ENCODE measurements at regions not wholly inside any gene's neighbourhood (a gene's known extent, or its start where the extent isn't known, plus 50 kb on each side); places are given as distances from the start of the nearest gene placed in this dataset.

DNA sequence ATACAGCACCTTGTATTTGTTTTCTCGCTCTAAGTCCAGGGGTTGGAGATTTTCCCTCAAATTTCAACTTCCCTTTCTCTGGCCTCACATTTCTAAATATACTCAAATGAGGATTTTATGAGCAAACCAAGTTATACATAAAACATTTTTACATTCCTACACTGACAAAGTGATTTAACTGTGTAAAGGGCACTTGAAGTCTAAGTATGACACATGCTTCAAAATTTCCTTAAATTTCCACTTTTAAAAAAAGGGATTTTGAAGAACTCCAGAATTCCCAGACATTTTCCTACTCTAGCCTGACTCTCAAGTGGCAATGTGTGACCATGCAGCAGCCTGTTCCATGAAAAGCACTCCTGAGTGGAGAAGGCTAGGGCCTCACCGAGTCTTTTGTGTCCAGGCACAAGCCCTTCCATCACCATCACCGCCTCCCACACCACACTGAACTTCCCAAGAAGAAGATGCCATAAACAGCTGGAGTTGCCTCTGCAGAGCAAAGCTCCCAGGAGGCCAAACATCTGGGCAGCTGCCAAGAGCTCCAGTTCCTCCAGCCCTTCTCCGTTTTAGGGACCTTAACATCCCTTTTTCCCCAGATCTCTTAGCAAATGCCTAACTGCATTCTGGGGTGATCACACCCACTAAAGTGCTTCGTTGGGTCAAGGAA lies 68.9 kb downstream of the NCR2 start:
- 93% methylated on average over 4 of the region's 5 CpGs for WGBS (ENCODE audit: insufficient coverage)
- CTCF ChIA-PET, result interaction anchor here (1.7 kb wide), 1 partner anchor 17 kb away, joined by 5 read pairs; no protein-coding TSS in a partner anchor
- no peak overlapping the region for H3K27ac ChIP-seq (ENCODE audit: insufficient read depth in 1 of 2, low read depth in 1 of 2, low read length in 2 of 2, poor library complexity in 1 of 2, severe bottlenecking in 2 of 2)
- H3K27me3 ChIP-seq (replicated peaks in 2 of 5; ENCODE audit: control insufficient read depth in 4 of 5, insufficient read depth in 5 of 5, low read length in 4 of 5), result peaks cover 0 to 14% (median 9%) of the 10 kb centered on the region in 5 experiments
- H3K4me1 ChIP-seq (ENCODE audit: control extremely low read depth in 1 of 4, control insufficient read depth in 4 of 4, insufficient read depth in 4 of 4, low read length in 3 of 4), result peaks cover 0 to 2% (median 0%) of the 10 kb centered on the region in 4 experiments
- POLR2A ChIA-PET, result no interaction called here
- no peaks in the 10 kb centered on the region for H3K36me3 ChIP-seq (ENCODE audit: control insufficient read depth in 4 of 4, insufficient read depth in 4 of 4, low read length in 3 of 4)
- peaks cover 0 to 13% (median 5%) of the 10 kb centered on the region in 5 experiments for H3K9me3 ChIP-seq (ENCODE audit: control extremely low read depth in 1 of 5, control insufficient read depth in 4 of 5, insufficient read depth in 2 of 5, low read depth in 1 of 5, low read length in 4 of 5)
- no peak for DNase-seq
- H3K4me3 ChIP-seq (ENCODE audit: control insufficient read depth in 1 of 7, extremely low read depth in 1 of 7, insufficient read depth in 4 of 7, low read depth in 2 of 7, low read length in 6 of 7), result no peak overlapping the region

DNA sequence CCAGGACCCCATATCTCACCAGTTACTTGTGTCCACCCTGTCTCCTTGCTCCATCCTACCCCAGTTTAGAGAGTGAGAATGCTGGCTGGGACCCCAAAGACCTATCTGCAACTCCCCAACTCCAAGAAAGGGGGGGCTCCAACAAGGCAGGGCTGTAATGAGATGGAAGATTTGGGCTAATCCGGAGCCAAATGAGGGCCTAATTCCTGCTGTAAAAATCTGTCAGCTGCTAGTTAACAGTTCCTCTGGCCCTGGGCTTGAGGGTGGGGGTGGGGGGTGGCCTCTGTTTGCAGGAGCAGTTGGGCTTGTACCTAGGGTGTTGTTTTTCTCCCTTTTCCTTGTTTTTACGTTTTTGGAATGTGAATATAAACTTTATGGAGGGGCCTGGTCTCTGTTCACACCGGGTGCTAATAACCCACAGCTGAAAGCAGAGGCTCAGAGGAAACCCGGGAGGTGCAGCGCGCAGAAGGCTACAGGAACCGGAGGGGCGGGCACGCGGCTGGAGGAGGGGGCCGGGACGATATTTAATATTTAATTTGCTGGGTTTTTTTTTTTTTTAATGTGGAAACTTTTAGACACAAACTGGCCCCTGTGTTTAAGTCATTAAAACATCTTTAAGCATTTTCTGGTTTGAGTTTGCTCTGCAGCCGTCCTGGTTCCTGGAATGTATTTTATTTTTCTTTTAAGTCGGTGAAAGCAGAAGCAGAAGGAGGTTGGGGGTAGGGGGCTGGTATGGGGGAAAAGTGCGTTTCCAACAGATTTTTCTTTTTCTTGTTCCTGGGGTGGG lies 70.7 kb downstream of the NCR2 start:
- H3K27ac ChIP-seq (ENCODE audit: insufficient read depth in 1 of 2, low read depth in 1 of 2, low read length in 2 of 2, poor library complexity in 1 of 2, severe bottlenecking in 2 of 2), result no peak overlapping the region
- peaks cover 0 to 2% (median 0%) of the 10 kb centered on the region in 4 experiments for H3K4me1 ChIP-seq (ENCODE audit: control extremely low read depth in 1 of 4, control insufficient read depth in 4 of 4, insufficient read depth in 4 of 4, low read length in 3 of 4)
- WGBS (ENCODE audit: insufficient coverage), result 25% methylated on average over 12 of the region's 15 CpGs
- DNase-seq, result no peak
- no peaks in the 10 kb centered on the region for H3K36me3 ChIP-seq (ENCODE audit: control insufficient read depth in 4 of 4, insufficient read depth in 4 of 4, low read length in 3 of 4)
- ChIA-PET POLR2A (no interaction called here), CTCF (no interaction called here)
- H3K27me3 ChIP-seq (replicated peaks in 2 of 5; ENCODE audit: control insufficient read depth in 4 of 5, insufficient read depth in 5 of 5, low read length in 4 of 5), result peaks cover 0 to 13% (median 4%) of the 10 kb centered on the region in 5 experiments
- peaks cover 0 to 11% (median 5%) of the 10 kb centered on the region in 5 experiments for H3K9me3 ChIP-seq (ENCODE audit: control extremely low read depth in 1 of 5, control insufficient read depth in 4 of 5, insufficient read depth in 2 of 5, low read depth in 1 of 5, low read length in 4 of 5)
- H3K4me3 ChIP-seq (ENCODE audit: control insufficient read depth in 1 of 7, extremely low read depth in 1 of 7, insufficient read depth in 4 of 7, low read depth in 2 of 7, low read length in 6 of 7), result peak overlapping the region in 1 of 7 experiments; percentile 4

DNA sequence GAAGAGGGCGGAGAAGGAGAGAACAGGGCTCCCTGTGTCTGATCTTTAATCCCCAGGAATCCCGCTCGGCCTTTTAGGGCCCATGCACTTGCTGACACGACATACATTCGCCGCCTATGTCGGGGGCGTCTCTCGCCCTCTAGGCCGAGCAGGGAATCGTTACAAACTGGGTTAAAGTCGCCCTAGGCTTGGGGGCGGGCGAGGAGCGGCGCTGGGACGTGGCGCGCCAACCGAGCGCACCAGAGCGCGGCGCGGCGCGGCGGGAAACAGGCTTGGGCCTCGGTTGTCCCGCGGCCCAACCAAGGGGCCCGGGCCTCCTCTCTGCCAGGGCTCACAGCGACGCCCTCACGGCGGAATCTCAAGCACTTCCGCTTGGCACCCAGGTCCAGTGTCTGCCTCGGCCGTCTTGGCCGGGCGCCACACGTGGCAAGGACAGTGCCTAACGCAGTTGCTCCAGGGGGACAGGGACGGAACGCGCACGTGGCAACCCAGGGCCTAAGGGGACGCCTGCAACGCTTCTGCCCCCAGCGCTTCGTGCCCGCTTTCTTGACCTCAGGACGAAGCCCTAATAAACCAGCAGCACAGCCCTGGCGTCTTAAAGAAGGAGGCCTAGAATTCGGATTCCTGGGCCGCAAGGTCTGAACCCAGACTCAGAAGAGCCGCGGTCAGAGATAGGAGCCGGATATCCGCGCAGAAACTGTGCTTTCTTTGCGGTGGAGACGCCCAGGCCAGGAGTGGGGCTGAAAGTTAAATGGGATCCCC lies 71.5 kb downstream of the NCR2 start:
- CTCF ChIA-PET, result interaction anchor here (1.4 kb wide), 1 partner anchor 31 kb away, joined by 4 read pairs; no protein-coding TSS in a partner anchor
- H3K9me3 ChIP-seq (ENCODE audit: control extremely low read depth in 1 of 5, control insufficient read depth in 4 of 5, insufficient read depth in 2 of 5, low read depth in 1 of 5, low read length in 4 of 5), result peaks cover 0 to 6% (median 2%) of the 10 kb centered on the region in 5 experiments
- peaks cover 0 to 2% (median 0%) of the 10 kb centered on the region in 4 experiments for H3K4me1 ChIP-seq (ENCODE audit: control extremely low read depth in 1 of 4, control insufficient read depth in 4 of 4, insufficient read depth in 4 of 4, low read length in 3 of 4)
- DNase-seq, result no peak
- H3K27ac ChIP-seq (ENCODE audit: insufficient read depth in 1 of 2, low read depth in 1 of 2, low read length in 2 of 2, poor library complexity in 1 of 2, severe bottlenecking in 2 of 2), result no peak overlapping the region
- peaks cover 0 to 8% (median 3%) of the 10 kb centered on the region in 5 experiments for H3K27me3 ChIP-seq (replicated peaks in 2 of 5; ENCODE audit: control insufficient read depth in 4 of 5, insufficient read depth in 5 of 5, low read length in 4 of 5)
- H3K36me3 ChIP-seq (ENCODE audit: control insufficient read depth in 4 of 4, insufficient read depth in 4 of 4, low read length in 3 of 4), result no peaks in the 10 kb centered on the region
- WGBS (ENCODE audit: insufficient coverage), result 90% methylated on average over 62 of the region's 63 CpGs
- POLR2A ChIA-PET, result no interaction called here
- no peak overlapping the region for H3K4me3 ChIP-seq (ENCODE audit: control insufficient read depth in 1 of 7, extremely low read depth in 1 of 7, insufficient read depth in 4 of 7, low read depth in 2 of 7, low read length in 6 of 7)

DNA sequence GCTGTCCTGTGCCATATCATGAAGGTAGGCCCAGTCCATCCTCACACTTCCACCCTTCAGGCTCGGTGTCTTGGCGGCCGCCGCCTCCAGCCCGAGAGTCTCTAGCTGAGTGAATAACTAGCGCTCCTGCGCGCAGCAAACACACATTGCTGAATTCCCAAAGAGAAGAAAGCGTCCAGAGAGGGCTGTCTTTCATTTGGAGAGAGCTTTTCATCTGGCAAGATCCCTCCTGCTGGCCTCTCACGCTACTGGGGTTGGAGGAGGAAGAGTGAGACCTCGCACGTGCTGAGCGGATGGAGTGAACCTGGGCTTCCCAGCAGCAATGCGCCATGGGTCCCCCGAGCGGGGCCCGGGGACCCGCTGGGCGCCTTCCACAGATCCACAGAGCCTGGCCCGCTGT lies 73.2 kb downstream of the NCR2 start:
- H3K9me3 ChIP-seq (ENCODE audit: control extremely low read depth in 1 of 5, control insufficient read depth in 4 of 5, insufficient read depth in 2 of 5, low read depth in 1 of 5, low read length in 4 of 5), result peaks cover 0 to 6% (median 2%) of the 10 kb centered on the region in 5 experiments
- no peak overlapping the region for H3K4me3 ChIP-seq (ENCODE audit: control insufficient read depth in 1 of 7, extremely low read depth in 1 of 7, insufficient read depth in 4 of 7, low read depth in 2 of 7, low read length in 6 of 7)
- DNase-seq, result no peak
- CTCF ChIA-PET, result interaction anchor here (1.3 to 1.4 kb wide), 2 partner anchors 8 to 33 kb away, joined by 3 to 4 read pairs; no protein-coding TSS in a partner anchor
- peaks cover 0 to 8% (median 5%) of the 10 kb centered on the region in 5 experiments for H3K27me3 ChIP-seq (replicated peaks in 2 of 5; ENCODE audit: control insufficient read depth in 4 of 5, insufficient read depth in 5 of 5, low read length in 4 of 5)
- H3K36me3 ChIP-seq (ENCODE audit: control insufficient read depth in 4 of 4, insufficient read depth in 4 of 4, low read length in 3 of 4), result no peaks in the 10 kb centered on the region
- H3K4me1 ChIP-seq (ENCODE audit: control extremely low read depth in 1 of 4, control insufficient read depth in 4 of 4, insufficient read depth in 4 of 4, low read length in 3 of 4), result peaks cover 0 to 2% (median 0%) of the 10 kb centered on the region in 4 experiments
- WGBS (ENCODE audit: insufficient coverage), result 88% methylated on average over 20 of the region's 20 CpGs
- no peak overlapping the region for H3K27ac ChIP-seq (ENCODE audit: insufficient read depth in 1 of 2, low read depth in 1 of 2, low read length in 2 of 2, poor library complexity in 1 of 2, severe bottlenecking in 2 of 2)
- POLR2A ChIA-PET, result interaction anchor here (0.6 kb wide), 1 partner anchor 731 kb away, joined by 3 read pairs; no protein-coding TSS in a partner anchor

DNA sequence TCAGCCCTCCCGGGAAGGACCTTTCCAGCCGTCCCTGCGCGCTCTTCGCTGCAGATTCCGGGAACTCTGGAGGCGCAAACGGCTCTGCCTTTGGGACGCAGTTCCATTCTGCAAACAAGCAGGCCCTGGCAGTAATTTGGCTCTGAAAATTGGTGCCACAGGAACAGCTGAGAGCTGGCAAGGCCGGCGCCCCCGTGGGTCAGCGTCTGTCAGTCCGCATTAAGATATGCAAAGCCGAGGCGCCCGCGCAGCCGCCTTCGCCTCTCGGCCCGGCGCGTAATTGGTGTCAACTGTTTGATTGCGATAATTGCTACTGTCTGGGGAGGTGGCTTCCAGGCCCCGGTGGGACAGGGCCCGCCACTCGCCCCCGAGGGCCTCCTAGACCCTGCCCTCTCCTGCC lies 73.6 kb downstream of the NCR2 start:
- CTCF ChIA-PET, result interaction anchor here (1.3 kb wide), 2 partner anchors 8 to 16 kb away, joined by 3 to 6 read pairs; no protein-coding TSS in a partner anchor

DNA sequence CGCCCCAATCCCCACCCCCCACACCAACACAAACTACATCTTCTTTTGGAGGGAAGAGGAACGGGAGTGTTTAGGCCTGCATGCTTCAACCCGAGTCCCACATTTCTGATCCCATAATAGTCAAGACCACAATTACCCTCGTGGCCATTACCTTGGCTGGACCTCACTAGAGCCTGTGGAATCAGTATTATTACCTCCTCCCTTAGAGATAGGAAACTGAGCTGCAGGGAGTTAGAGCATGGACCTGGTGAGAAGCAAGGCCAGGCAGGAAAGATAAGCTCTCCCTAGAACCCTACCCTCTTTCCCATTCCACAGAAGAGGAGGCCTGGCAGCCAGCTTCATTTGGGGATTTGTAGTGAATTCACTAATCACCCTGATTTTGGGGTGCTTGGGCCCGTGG lies 74.1 kb downstream of the NCR2 start:
- no peak overlapping the region for H3K27ac ChIP-seq (ENCODE audit: insufficient read depth in 1 of 2, low read depth in 1 of 2, low read length in 2 of 2, poor library complexity in 1 of 2, severe bottlenecking in 2 of 2)
- H3K4me3 ChIP-seq (ENCODE audit: control insufficient read depth in 1 of 7, extremely low read depth in 1 of 7, insufficient read depth in 4 of 7, low read depth in 2 of 7, low read length in 6 of 7), result no peak overlapping the region
- ChIA-PET POLR2A (no interaction called here), CTCF (interaction anchor here (1.3 kb wide), 2 partner anchors 7 to 15 kb away, joined by 3 to 6 read pairs; no protein-coding TSS in a partner anchor)
- peaks cover 0 to 6% (median 2%) of the 10 kb centered on the region in 5 experiments for H3K9me3 ChIP-seq (ENCODE audit: control extremely low read depth in 1 of 5, control insufficient read depth in 4 of 5, insufficient read depth in 2 of 5, low read depth in 1 of 5, low read length in 4 of 5)
- peaks cover 0 to 2% (median 0%) of the 10 kb centered on the region in 4 experiments for H3K4me1 ChIP-seq (ENCODE audit: control extremely low read depth in 1 of 4, control insufficient read depth in 4 of 4, insufficient read depth in 4 of 4, low read length in 3 of 4)
- H3K36me3 ChIP-seq (ENCODE audit: control insufficient read depth in 4 of 4, insufficient read depth in 4 of 4, low read length in 3 of 4), result no peaks in the 10 kb centered on the region
- H3K27me3 ChIP-seq (replicated peaks in 2 of 5; ENCODE audit: control insufficient read depth in 4 of 5, insufficient read depth in 5 of 5, low read length in 4 of 5), result peaks cover 0 to 9% (median 5%) of the 10 kb centered on the region in 5 experiments
- 97% methylated on average over 2 of the region's 5 CpGs for WGBS (ENCODE audit: insufficient coverage)
- DNase-seq, result no peak

More for the DNA sequence above, 73.6 kb downstream of the NCR2 start:
- peaks cover 0 to 9% (median 5%) of the 10 kb centered on the region in 5 experiments for H3K27me3 ChIP-seq (replicated peaks in 2 of 5; ENCODE audit: control insufficient read depth in 4 of 5, insufficient read depth in 5 of 5, low read length in 4 of 5)
- DNase-seq, result no peak
- 91% methylated on average over 21 of the region's 29 CpGs for WGBS (ENCODE audit: insufficient coverage)
- no peaks in the 10 kb centered on the region for H3K36me3 ChIP-seq (ENCODE audit: control insufficient read depth in 4 of 4, insufficient read depth in 4 of 4, low read length in 3 of 4)
- H3K4me1 ChIP-seq (ENCODE audit: control extremely low read depth in 1 of 4, control insufficient read depth in 4 of 4, insufficient read depth in 4 of 4, low read length in 3 of 4), result peaks cover 0 to 2% (median 0%) of the 10 kb centered on the region in 4 experiments
- no peak overlapping the region for H3K27ac ChIP-seq (ENCODE audit: insufficient read depth in 1 of 2, low read depth in 1 of 2, low read length in 2 of 2, poor library complexity in 1 of 2, severe bottlenecking in 2 of 2)
- POLR2A ChIA-PET, result no interaction called here
- peaks cover 0 to 6% (median 2%) of the 10 kb centered on the region in 5 experiments for H3K9me3 ChIP-seq (ENCODE audit: control extremely low read depth in 1 of 5, control insufficient read depth in 4 of 5, insufficient read depth in 2 of 5, low read depth in 1 of 5, low read length in 4 of 5)
- no peak overlapping the region for H3K4me3 ChIP-seq (ENCODE audit: control insufficient read depth in 1 of 7, extremely low read depth in 1 of 7, insufficient read depth in 4 of 7, low read depth in 2 of 7, low read length in 6 of 7)

Data from common myeloid progenitor, CD34-positive (primary cell).